GM12878 (cell line): ENCODE measurements at regions not wholly inside any gene's neighbourhood (a gene's known extent, or its start where the extent isn't known, plus 50 kb on each side); places are given as distances from the start of the nearest gene placed in this dataset.

ENCODE experiments used
- ATAC-seq: fragments of 200-7000 bp; cut with Tn5 transposase; 3 replicates; pipeline ENCODE4 v1.9.1; 2020; ENCODE audit warnings: mild to moderate bottlenecking, moderate library complexity
- BruUV-seq: library from RNA; stranded (reverse); fragments of 400-500 nt; replicated peaks from 2 replicates; lab custom pipeline; 2021; lab: Mats Ljungman, UMichigan
- CTCF ChIA-PET: fragments of 300-600 bp; sonication (Branson Sonifier 250); formaldehyde crosslinking; extraction: SDS; loops from one replicate; lab custom pipeline; 2021; ENCODE audit warnings: inconsistent platforms; lab: Yijun Ruan, JAX
- POLR2A ChIA-PET: fragments of 350-600 bp; formaldehyde crosslinking; extraction: SDS; loops from one replicate; lab custom pipeline; 2021; ENCODE audit warnings: inconsistent platforms; lab: Charles Lee
- RAD21 ChIA-PET: fragments of 300-600 bp; sonication (Branson Sonifier 250); formaldehyde crosslinking; loops from one replicate; lab custom pipeline; 2023; ENCODE audit warnings: antibody characterized with exemption; ENCODE audit not compliant: unreplicated experiment; lab: Charles Lee
- SMC1A ChIA-PET: fragments of 300-600 bp; sonication (Branson Sonifier 250); formaldehyde crosslinking; loops from one replicate; lab custom pipeline; 2023; ENCODE audit not compliant: unreplicated experiment, uncharacterized antibody; lab: Charles Lee
- DNase-seq: peaks from one replicate; pipeline ENCODE4 v3.0.0-alpha.2; 2011; ENCODE audit warnings: low read depth, low spot score
- FAIRE-seq: peaks from 3 replicates; lab custom pipeline; 2011; peaks lifted over from hg19 to GRCh38; lab: Jason Lieb, UNC
- H2AFZ ChIP-seq: 2 replicates; pipeline ENCODE4 v1.6.0; 2011; ENCODE audit warnings: low read depth, low read length, control low read depth; ENCODE audit not compliant: control insufficient read depth
- H3K27ac ChIP-seq: 2 replicates; pipeline ENCODE4 v1.5.1; 2011; ENCODE audit warnings: control low read depth; ENCODE audit not compliant: control insufficient read depth, insufficient read depth
- H3K27me3 ChIP-seq, 2 experiments: replicated peaks in 1 of 2; 2 replicates each; pipeline versions ENCODE4 v1.6.0 to v1.6.1; 2011; ENCODE audit warnings: low read length in 1 of 2; ENCODE audit not compliant: control insufficient read depth in 2 of 2, insufficient read depth in 2 of 2
- H3K36me3 ChIP-seq, 2 experiments: 2 replicates each; pipeline ENCODE4 v1.5.1; 2011; ENCODE audit warnings: low read length in 1 of 2; ENCODE audit not compliant: control insufficient read depth in 2 of 2, insufficient read depth in 2 of 2
- H3K4me1 ChIP-seq: 2 replicates; pipeline ENCODE4 v1.6.1; 2011; ENCODE audit warnings: mild to moderate bottlenecking, low read length, moderate library complexity, mixed read lengths; ENCODE audit not compliant: control insufficient read depth, insufficient read depth
- H3K4me2 ChIP-seq: 2 replicates; pipeline ENCODE4 v1.6.0; 2011; ENCODE audit warnings: control low read depth; ENCODE audit not compliant: control insufficient read depth, insufficient read depth
- H3K4me3 ChIP-seq: fragments of 200-600 bp; sonication (generic); 2 replicates; pipeline ENCODE4 v1.5.1; 2016
- H3K79me2 ChIP-seq: 2 replicates; pipeline ENCODE4 v1.6.0; 2011; ENCODE audit warnings: low read length; ENCODE audit not compliant: control insufficient read depth, insufficient read depth
- H3K9ac ChIP-seq: 2 replicates; pipeline ENCODE4 v1.8.0; 2011; ENCODE audit warnings: low read length, control low read depth, mixed read lengths; ENCODE audit not compliant: control insufficient read depth, insufficient read depth
- H3K9me3 ChIP-seq: replicated peaks from 3 replicates; pipeline ENCODE4 v1.5.1; 2011; ENCODE audit warnings: mild to moderate bottlenecking, low read length; ENCODE audit not compliant: control insufficient read depth, insufficient read depth
- H4K20me1 ChIP-seq: 2 replicates; pipeline ENCODE4 v1.6.0; 2011; ENCODE audit not compliant: control insufficient read depth, insufficient read depth
- BCL11A ChIP-seq: IDR thresholded peaks from 2 replicates; pipeline ENCODE4 v1.6.1; 2011; ENCODE audit warnings: low read depth, low read length
- BCL3 ChIP-seq: IDR thresholded peaks from 2 replicates; pipeline ENCODE4 v1.6.1; 2011; ENCODE audit warnings: borderline replicate concordance, low read depth, mild to moderate bottlenecking, moderate library complexity, low read length; ENCODE audit not compliant: insufficient read depth, poor library complexity, severe bottlenecking
- CUX1 ChIP-seq: IDR thresholded peaks from 2 replicates; pipeline ENCODE4 v1.6.1; 2012; ENCODE audit warnings: improper control_type of control experiment, low read depth, low read length; ENCODE audit not compliant: insufficient replicate concordance
- EP300 ChIP-seq, 2 experiments: fragments of 150-350 bp in 1 of 2; IDR thresholded peaks; 2 replicates each; pipeline ENCODE4 v1.6.1; 2011 to 2012; ENCODE audit warnings: low read depth in 2 of 2, low read length in 2 of 2, borderline replicate concordance in 1 of 2, improper control_type of control experiment in 1 of 2, inconsistent platforms in 1 of 2; ENCODE audit not compliant: control insufficient read depth in 1 of 2
- FOS ChIP-seq: IDR thresholded peaks from 3 replicates; pipeline ENCODE4 v1.6.1; 2011; ENCODE audit warnings: borderline replicate concordance; ENCODE audit not compliant: insufficient read length; ENCODE audit errors: extremely low read depth
- HDGF ChIP-seq: fragments of 450-650 bp; IDR thresholded peaks from 2 replicates; pipeline ENCODE4 v1.6.1; 2016; ENCODE audit warnings: antibody characterized with exemption
- KAT2A ChIP-seq: conservative IDR thresholded peaks from 2 replicates; pipeline ENCODE4 v1.6.1; 2011; ENCODE audit warnings: low read depth, low read length; ENCODE audit not compliant: control insufficient read depth
- LARP7 ChIP-seq: fragments of 450-650 bp; IDR thresholded peaks from 2 replicates; pipeline ENCODE4 v1.6.1; 2017; ENCODE audit warnings: mild to moderate bottlenecking
- MXI1 ChIP-seq: fragments of 150-350 bp; IDR thresholded peaks from 2 replicates; pipeline ENCODE4 v1.6.1; 2011; ENCODE audit warnings: low read depth, mild to moderate bottlenecking, inconsistent platforms, low read length, improper control_type of control experiment
- MYC ChIP-seq: IDR thresholded peaks from 2 replicates; pipeline ENCODE4 v1.6.1; 2011; ENCODE audit warnings: mild to moderate bottlenecking, low read length, moderate library complexity, inconsistent platforms; ENCODE audit not compliant: insufficient read depth, insufficient replicate concordance, insufficient read length, severe bottlenecking
- PAX8 ChIP-seq: fragments of 450-650 bp; IDR thresholded peaks from 2 replicates; pipeline ENCODE4 v1.6.1; 2017; ENCODE audit warnings: mild to moderate bottlenecking, moderate library complexity
- STAT1 ChIP-seq: fragments of 450-650 bp; conservative IDR thresholded peaks from 2 replicates; pipeline ENCODE4 v1.6.1; 2014; ENCODE audit warnings: antibody characterized with exemption, mild to moderate bottlenecking
- ZNF217 ChIP-seq: fragments of 450-650 bp; IDR thresholded peaks from 2 replicates; pipeline ENCODE4 v1.6.1; 2017; ENCODE audit warnings: antibody characterized with exemption, mild to moderate bottlenecking
- ZNF687 ChIP-seq: fragments of 450-650 bp; IDR thresholded peaks from 2 replicates; pipeline ENCODE4 v1.6.1; 2017; ENCODE audit warnings: mild to moderate bottlenecking, moderate library complexity
- WGBS: methylation state at CpG from one replicate; pipeline ENCODE4 v1.1.6; 2016; ENCODE audit warnings: low lambda C conversion rate; ENCODE audit not compliant: insufficient replicate concordance, insufficient coverage; ENCODE audit errors: missing lambda C conversion rate; 5-methylcytosine and 5-hydroxymethylcytosine counted together
- in situ Hi-C: fragments of 300-500 bp; cut with MboI; formaldehyde crosslinking; loops from 9 replicates; pipeline ENCODE4 v1.14.3; 2018; ENCODE audit warnings: mixed read lengths
- intact Hi-C: fragments of 100-400 bp; cut with micrococcal nuclease; formaldehyde crosslinking; loops from one replicate; pipeline ENCODE4 v1.14.2; 2022; ENCODE audit not compliant: unreplicated experiment

GRCh38 chr2:147440734-147441133 lies 404.1 kb upstream of the ACVR2A start:
- Histone ChIP-seq H3K4me2 (no peak overlapping the region), H4K20me1 (no peaks in the 10 kb centered on the region), H3K27me3 (no peaks in the 10 kb centered on the region), H3K4me1 (no peaks in the 10 kb centered on the region), H3K4me3 (no peak overlapping the region), H3K79me2 (no peaks in the 10 kb centered on the region), H3K9ac (no peak overlapping the region), H3K36me3 (no peaks in the 10 kb centered on the region), H2AFZ (no peak overlapping the region), H3K27ac (no peak overlapping the region), H3K9me3 (no peaks in the 10 kb centered on the region; the same call in 2 of the 3 replicates)
- no TSS peak for BruUV-seq
- no peak for FAIRE-seq
- ChIA-PET CTCF (interaction anchor here (3.1 kb wide), 1 partner anchor 10 kb away, joined by 10 read pairs; no protein-coding TSS in a partner anchor), RAD21 (no interaction called here), SMC1A (interaction anchor here (0.6 kb wide), 1 partner anchor 37 kb away, joined by 3 read pairs; no protein-coding TSS in a partner anchor), POLR2A (no interaction called here)
- WGBS = 30% methylated on average over 1 of the region's 1 CpG
- intact Hi-C loops = no loop called here
- in situ Hi-C loops = no loop called here
- no peak for DNase-seq
- no peak for ATAC-seq
- TF ChIP-seq ZNF687 (no peak), EP300 (IDR thresholded peaks at IDR 0.05; ENCODE audit: borderline replicate concordance in 1 of 2, control insufficient read depth in 1 of 2, low read depth in 2 of 2, low read length in 2 of 2) (no peak), BCL3 (no peak), HDGF (no peak), LARP7 (no peak), FOS (no peak), MYC (no peak), BCL11A (no peak), ZNF217 (no peak), STAT1 (no peak), KAT2A (no peak), CUX1 (no peak), MXI1 (no peak), PAX8 (no peak)
